Left lung (tissue), 4 donors: ENCODE measurements at regions not wholly inside any gene's neighbourhood (a gene's known extent, or its start where the extent isn't known, plus 50 kb on each side); places are given as distances from the start of the nearest gene placed in this dataset.

Experiments
- ATAC-seq: fragments of 200-7000 bp; cut with Tn5 transposase; one replicate; pipeline ENCODE4 v1.9.1; 2020; ENCODE audit warnings: moderate library complexity
- DNase-seq, 4 donors: peaks; one replicate each; pipeline ENCODE4 v3.0.0-alpha.2; 2013 to 2020
- H3K27ac ChIP-seq, 2 donors: fragments of 200-600 bp; sonication (generic) in 1 of 2; one replicate each; pipeline versions ENCODE4 v1.5.0 to v1.8.0; 2020 to 2021
- H3K27me3 ChIP-seq, 2 donors: fragments of 200-600 bp; sonication (generic) in 1 of 2; one replicate each; pipeline versions ENCODE4 v1.5.0 to v1.8.0; 2020 to 2021
- H3K36me3 ChIP-seq, 2 donors: fragments of 200-600 bp; sonication (generic) in 1 of 2; one replicate each; pipeline versions ENCODE4 v1.5.0 to v1.8.0; 2020 to 2021
- H3K4me1 ChIP-seq, 2 donors: fragments of 200-600 bp; one replicate each; pipeline ENCODE4 v1.8.0; 2021
- H3K4me3 ChIP-seq, 2 donors: fragments of 200-600 bp; sonication (generic) in 1 of 2; one replicate each; pipeline versions ENCODE4 v1.5.0 to v1.8.0; 2020 to 2021; ENCODE audit warnings: mild to moderate bottlenecking in 1 of 2
- H3K9me3 ChIP-seq, 2 donors: fragments of 200-600 bp; sonication (generic) in 1 of 2; one replicate each; pipeline versions ENCODE4 v1.5.0 to v1.8.0; 2020 to 2021
- CTCF ChIP-seq, 2 donors: fragments of 200-600 bp; sonication (generic) in 1 of 2; IDR thresholded peaks; one replicate each; pipeline versions ENCODE4 v1.5.0 to v1.8.0; 2021; ENCODE audit warnings: antibody characterized with exemption in 2 of 2
- intact Hi-C, 2 donors: fragments of 100-400 bp; cut with DNase I; formaldehyde crosslinking; loops; one replicate each; pipeline versions ENCODE4 v1.11.2 to v1.14.2; 2022
- donor health status: DM: no; HTN: yes; CAD: no.
- donor health status: DM: no; HTN: no; CAD: no.

GRCh38 chr15:46413799-46414198, 779.0 kb downstream of the SQOR start:
- intact Hi-C loops: no loop called here
- DNase-seq (no peak), ATAC-seq (no peak)
- Histone ChIP-seq H3K27me3 (no peaks in the 10 kb centered on the region), H3K36me3 (no peaks in the 10 kb centered on the region), H3K4me1 (no peaks in the 10 kb centered on the region), H3K9me3 (no peaks in the 10 kb centered on the region), H3K4me3 (no peak overlapping the region), H3K27ac (no peak overlapping the region)
- TF ChIP-seq CTCF (IDR thresholded peaks at IDR 0.05): no peak

- DNase-seq: peak in 1 of 4 donors; percentile 22
- Histone ChIP-seq H3K4me3 (no peak overlapping the region), H3K27ac (no peak overlapping the region), H3K4me1 (no peaks in the 10 kb centered on the region), H3K9me3 (no peaks in the 10 kb centered on the region), H3K36me3 (no peaks in the 10 kb centered on the region), H3K27me3 (no peaks in the 10 kb centered on the region)
- TF ChIP-seq CTCF (IDR thresholded peaks at IDR 0.05): no peak
- intact Hi-C loops: no loop called here
- no peak for ATAC-seq
Observed at GRCh38 chr15:46416544-46416943, 781.7 kb downstream of the SQOR start.

- Histone ChIP-seq H3K4me3 (no peak overlapping the region), H3K9me3 (peaks cover 0 to 19% of the 10 kb centered on the region in 2 donors)
- peak in 2 of 4 donors; percentile 31 to 34 for DNase-seq
Observed at GRCh38 chr15:46420990-46421389, 786.2 kb downstream of the SQOR start.

GRCh38 chr15:46441294-46442062, 806.6 kb downstream of the SQOR start:
- Histone ChIP-seq H3K9me3 (peaks cover 0 to 14% of the 10 kb centered on the region in 2 donors), H3K27me3 (no peaks in the 10 kb centered on the region), H3K4me1 (no peaks in the 10 kb centered on the region), H3K27ac (no peak overlapping the region), H3K36me3 (no peaks in the 10 kb centered on the region), H3K4me3 (no peak overlapping the region)
- ATAC-seq: no peak
- no peak for DNase-seq
- TF ChIP-seq CTCF (IDR thresholded peaks at IDR 0.05): no peak
- intact Hi-C loops: no loop called here

More at GRCh38 chr15:46420990-46421389, 786.2 kb downstream of the SQOR start:
- intact Hi-C loops: no loop called here
- H3K4me1 ChIP-seq: no peaks in the 10 kb centered on the region
- no peak for ATAC-seq
- no peaks in the 10 kb centered on the region for H3K36me3 ChIP-seq
- H3K27ac ChIP-seq: no peak overlapping the region
- H3K27me3 ChIP-seq: no peaks in the 10 kb centered on the region
- no peak for TF ChIP-seq CTCF (IDR thresholded peaks at IDR 0.05)

- Histone ChIP-seq H3K27ac (no peak overlapping the region), H3K36me3 (no peaks in the 10 kb centered on the region), H3K4me3 (no peak overlapping the region), H3K4me1 (no peaks in the 10 kb centered on the region), H3K27me3 (no peaks in the 10 kb centered on the region), H3K9me3 (peaks cover 0 to 14% of the 10 kb centered on the region in 2 donors)
- DNase-seq: no peak
- ATAC-seq: peak; percentile 35
- intact Hi-C loops: no loop called here
- TF ChIP-seq CTCF (IDR thresholded peaks at IDR 0.05): no peak
Observed at GRCh38 chr15:46442184-46442583, 807.4 kb downstream of the SQOR start.
